Caco-2 (cell line): ENCODE measurements at regions not wholly inside any gene's neighbourhood (a gene's known extent, or its start where the extent isn't known, plus 50 kb on each side); places are given as distances from the start of the nearest gene placed in this dataset.
A peak's percentile ranks its signal among the peaks of the same experiment; 100 is the strongest.

Experiments
- BruUV-seq: library from RNA; stranded (reverse); fragments of 400-500 nt; replicated peaks from 2 replicates; lab custom pipeline; 2021; lab: Mats Ljungman, UMichigan
- CTCF ChIA-PET: fragments of 300-600 bp; sonication (Branson Sonifier 250); formaldehyde crosslinking; loops from one replicate; lab custom pipeline; 2022; ENCODE audit warnings: antibody characterized with exemption; lab: Charles Lee
- POLR2A ChIA-PET: fragments of 300-600 bp; sonication (Branson Sonifier 250); formaldehyde crosslinking; loops from one replicate; lab custom pipeline; 2022; ENCODE audit warnings: antibody characterized with exemption; lab: Charles Lee
- DNase-seq, 2 experiments: peaks; one replicate each; pipeline versions ENCODE4 v3.0.0 to v3.0.0-alpha.2; 2020 to 2022
- H3K27me3 ChIP-seq: replicated peaks from 2 replicates; pipeline ENCODE4 v1.6.0; 2011; ENCODE audit warnings: low read length; ENCODE audit not compliant: control insufficient read depth, insufficient read depth
- H3K36me3 ChIP-seq: 2 replicates; pipeline ENCODE4 v1.5.1; 2011; ENCODE audit warnings: low read length; ENCODE audit not compliant: control insufficient read depth, insufficient read depth
- H3K4me1 ChIP-seq: fragments of 250-450 bp; sonication (Bioruptor Pico); 2 replicates; pipeline ENCODE4 v1.5.1; 2020; ENCODE audit warnings: mild to moderate bottlenecking
- H3K4me3 ChIP-seq: 2 replicates; pipeline ENCODE4 v1.5.1; 2011; ENCODE audit warnings: low read depth, mild to moderate bottlenecking, control low read depth, low read length
- H3K9me3 ChIP-seq: fragments of 250-450 bp; sonication (Bioruptor Pico); 2 replicates; pipeline ENCODE4 v1.5.1; 2020; ENCODE audit warnings: mild to moderate bottlenecking, moderate library complexity
- H3K27ac Mint-ChIP-seq: one replicate; pipeline ENCODE4 v1.8.0; 2022; ENCODE audit warnings: mixed read lengths; ENCODE audit not compliant: unreplicated experiment
- H3K27me3 Mint-ChIP-seq: one replicate; pipeline ENCODE4 v1.8.0; 2022; ENCODE audit warnings: mixed read lengths; ENCODE audit not compliant: insufficient read depth, unreplicated experiment
- H3K36me3 Mint-ChIP-seq: one replicate; pipeline ENCODE4 v1.8.0; 2022; ENCODE audit warnings: mild to moderate bottlenecking, mixed read lengths; ENCODE audit not compliant: insufficient read depth, unreplicated experiment
- H3K4me1 Mint-ChIP-seq: one replicate; pipeline ENCODE4 v1.8.0; 2022; ENCODE audit warnings: low read depth, mixed read lengths; ENCODE audit not compliant: unreplicated experiment
- H3K4me3 Mint-ChIP-seq: one replicate; pipeline ENCODE4 v1.8.0; 2022; ENCODE audit warnings: mild to moderate bottlenecking, moderate library complexity, mixed read lengths; ENCODE audit not compliant: unreplicated experiment
- H3K9me3 Mint-ChIP-seq: one replicate; pipeline ENCODE4 v1.8.0; 2022; ENCODE audit warnings: mixed read lengths; ENCODE audit not compliant: unreplicated experiment
- CTCF ChIP-seq, 2 experiments: fragments of 200-600 bp in 1 of 2; IDR thresholded peaks; 1 replicate in 1 of 2; 2 replicates in 1 of 2; pipeline versions ENCODE4 v1.5.1 to v1.8.0; 2011 to 2022; ENCODE audit warnings: antibody characterized with exemption in 1 of 2, control low read depth in 1 of 2, inconsistent platforms in 1 of 2, low read depth in 1 of 2, low read length in 1 of 2, mild to moderate bottlenecking in 1 of 2, moderate library complexity in 1 of 2; ENCODE audit not compliant: insufficient read depth in 1 of 2, severe bottlenecking in 1 of 2, unreplicated experiment in 1 of 2
- intact Hi-C: fragments of 100-400 bp; cut with micrococcal nuclease; formaldehyde crosslinking; loops from one replicate; pipeline ENCODE4 v1.10.0; 2022; ENCODE audit not compliant: unreplicated experiment

GRCh38 chr17:73957564-73957963 is 245.9 kb upstream of the RPL38 start:
- peak; percentile 38 to 59 for DNase-seq
- no peaks in the 10 kb centered on the region for H3K4me1 Mint-ChIP-seq
- no peaks in the 10 kb centered on the region for H3K36me3 ChIP-seq
- CTCF ChIA-PET: no interaction called here
- no peak overlapping the region for H3K4me3 ChIP-seq
- H3K4me1 ChIP-seq: peaks cover 18% of the 10 kb centered on the region
- H3K27me3 ChIP-seq: no peaks in the 10 kb centered on the region
- H3K4me3 Mint-ChIP-seq: no peak overlapping the region
- no TSS peak for BruUV-seq
- no peak overlapping the region for H3K27ac Mint-ChIP-seq
- no peak for TF ChIP-seq CTCF (IDR thresholded peaks at IDR 0.05; ENCODE audit: insufficient read depth in 1 of 2, low read depth in 1 of 2, low read length in 1 of 2, severe bottlenecking in 1 of 2, unreplicated experiment in 1 of 2)
- H3K9me3 ChIP-seq: peaks cover 22% of the 10 kb centered on the region; the same call in 1 of the 2 replicates
- intact Hi-C loops: loop anchor here (5.0 kb wide), 1 partner anchor 35 kb away; no protein-coding TSS in a partner anchor
- POLR2A ChIA-PET: no interaction called here
- H3K9me3 Mint-ChIP-seq: peaks cover 13% of the 10 kb centered on the region
- H3K27me3 Mint-ChIP-seq: no peaks in the 10 kb centered on the region
- H3K36me3 Mint-ChIP-seq: no peaks in the 10 kb centered on the region

GRCh38 chr17:73958453-73958852 is 245.0 kb upstream of the RPL38 start:
- H3K4me3 ChIP-seq: no peak overlapping the region
- no peaks in the 10 kb centered on the region for H3K36me3 Mint-ChIP-seq
- ChIA-PET POLR2A (no interaction called here), CTCF (no interaction called here)
- no peak overlapping the region for H3K27ac Mint-ChIP-seq
- no peaks in the 10 kb centered on the region for H3K27me3 Mint-ChIP-seq
- H3K4me1 ChIP-seq: peaks cover 18% of the 10 kb centered on the region
- H3K27me3 ChIP-seq: no peaks in the 10 kb centered on the region
- peaks cover 22% of the 10 kb centered on the region; the same call in 1 of the 2 replicates for H3K9me3 ChIP-seq
- no peak for TF ChIP-seq CTCF (IDR thresholded peaks at IDR 0.05; ENCODE audit: insufficient read depth in 1 of 2, low read depth in 1 of 2, low read length in 1 of 2, severe bottlenecking in 1 of 2, unreplicated experiment in 1 of 2)
- no peaks in the 10 kb centered on the region for H3K36me3 ChIP-seq
- intact Hi-C loops: loop anchor here (5.0 kb wide), 1 partner anchor 34 kb away; no protein-coding TSS in a partner anchor
- H3K4me3 Mint-ChIP-seq: no peak overlapping the region
- no peak for DNase-seq
- H3K4me1 Mint-ChIP-seq: no peaks in the 10 kb centered on the region
- BruUV-seq: no TSS peak
- peaks cover 13% of the 10 kb centered on the region for H3K9me3 Mint-ChIP-seq

GRCh38 chr17:73960469-73960868 is 243.0 kb upstream of the RPL38 start:
- POLR2A ChIA-PET: no interaction called here
- DNase-seq: no peak
- no peaks in the 10 kb centered on the region for H3K4me1 Mint-ChIP-seq
- no peak for TF ChIP-seq CTCF (IDR thresholded peaks at IDR 0.05; ENCODE audit: insufficient read depth in 1 of 2, low read depth in 1 of 2, low read length in 1 of 2, severe bottlenecking in 1 of 2, unreplicated experiment in 1 of 2)
- peaks cover 18% of the 10 kb centered on the region for H3K4me1 ChIP-seq
- no peak overlapping the region for H3K4me3 Mint-ChIP-seq
- H3K36me3 ChIP-seq: no peaks in the 10 kb centered on the region
- no peaks in the 10 kb centered on the region for H3K27me3 ChIP-seq
- no peak overlapping the region for H3K4me3 ChIP-seq
- H3K27me3 Mint-ChIP-seq: no peaks in the 10 kb centered on the region
- no peaks in the 10 kb centered on the region for H3K36me3 Mint-ChIP-seq
- CTCF ChIA-PET: no interaction called here
- BruUV-seq: no TSS peak
- peaks cover 25% of the 10 kb centered on the region for H3K9me3 ChIP-seq
- intact Hi-C loops: no loop called here
- no peak overlapping the region for H3K27ac Mint-ChIP-seq
- H3K9me3 Mint-ChIP-seq: peaks cover 27% of the 10 kb centered on the region
